SK-N-SH treated with all-trans-retinoic acid at 6 μM for 48 hours (cell line): ENCODE measurements at regions not wholly inside any gene's neighbourhood (a gene's known extent, or its start where the extent isn't known, plus 50 kb on each side); places are given as distances from the start of the nearest gene placed in this dataset.

Experiments used
- ATAC-seq: fragments of 200-7000 bp; cut with Tn5 transposase; 3 replicates; pipeline ENCODE4 v1.9.1; 2020; ENCODE audit warnings: mild to moderate bottlenecking, moderate library complexity
- ARNTL ChIP-seq: fragments of 450-650 bp; formaldehyde crosslinking; IDR thresholded peaks from 2 replicates; pipeline ENCODE4 v1.5.0; 2020; ENCODE audit warnings: low read depth, mild to moderate bottlenecking, moderate library complexity, borderline replicate concordance
- BACH2 ChIP-seq: fragments of 250-450 bp; sonication (Bioruptor Pico); IDR thresholded peaks from 2 replicates; pipeline ENCODE4 v1.9.0; 2021; ENCODE audit warnings: mild to moderate bottlenecking, borderline replicate concordance
- CSDC2 ChIP-seq: fragments of 250-450 bp; sonication (Bioruptor Pico); IDR thresholded peaks from 2 replicates; pipeline ENCODE4 v1.5.0; 2020; ENCODE audit warnings: mild to moderate bottlenecking, moderate library complexity
- CSRNP3 ChIP-seq: fragments of 250-450 bp; sonication (Bioruptor Pico); IDR thresholded peaks from 2 replicates; pipeline ENCODE4 v1.5.1; 2021; ENCODE audit warnings: mild to moderate bottlenecking, moderate library complexity
- ESRRG ChIP-seq: fragments of 250-450 bp; sonication (Bioruptor Pico); IDR thresholded peaks from 2 replicates; pipeline ENCODE4 v1.6.1; 2021; ENCODE audit warnings: mild to moderate bottlenecking
- GLIS3 ChIP-seq: fragments of 250-450 bp; sonication (Bioruptor Pico); IDR thresholded peaks from 2 replicates; pipeline ENCODE4 v1.5.0; 2020; ENCODE audit warnings: mild to moderate bottlenecking, moderate library complexity
- ISL1 ChIP-seq: fragments of 250-450 bp; sonication (Bioruptor Pico); IDR thresholded peaks from 2 replicates; pipeline ENCODE4 v2.1.2; 2022; ENCODE audit warnings: mild to moderate bottlenecking, moderate library complexity
- OSR1 ChIP-seq: fragments of 250-450 bp; sonication (Bioruptor Pico); IDR thresholded peaks from 2 replicates; pipeline ENCODE4 v1.8.0; 2022; ENCODE audit warnings: moderate library complexity, mild to moderate bottlenecking, inconsistent platforms
- PPARA ChIP-seq: fragments of 250-450 bp; sonication (Bioruptor Pico); IDR thresholded peaks from 2 replicates; pipeline ENCODE4 v1.5.0; 2020; ENCODE audit warnings: mild to moderate bottlenecking, borderline replicate concordance
- RARB ChIP-seq: fragments of 250-450 bp; sonication (Bioruptor Pico); IDR thresholded peaks from 2 replicates; pipeline ENCODE4 v1.8.0; 2021; ENCODE audit warnings: mild to moderate bottlenecking, moderate library complexity
- SNAI2 ChIP-seq: fragments of 250-450 bp; sonication (Bioruptor Pico); IDR thresholded peaks from 2 replicates; pipeline ENCODE4 v1.5.0; 2020; ENCODE audit warnings: mild to moderate bottlenecking, moderate library complexity
- TCF4 ChIP-seq: fragments of 250-450 bp; sonication (Bioruptor Pico); IDR thresholded peaks from 2 replicates; pipeline ENCODE4 v1.8.0; 2021; ENCODE audit warnings: mild to moderate bottlenecking, moderate library complexity, borderline replicate concordance
- TOX ChIP-seq: fragments of 250-450 bp; sonication (Bioruptor Pico); IDR thresholded peaks from 2 replicates; pipeline ENCODE4 v1.8.0; 2021; ENCODE audit warnings: mild to moderate bottlenecking, moderate library complexity, borderline replicate concordance
- ZFP3 ChIP-seq: fragments of 250-450 bp; sonication (Bioruptor Pico); IDR thresholded peaks from 2 replicates; pipeline ENCODE4 v1.5.0; 2020; ENCODE audit warnings: mild to moderate bottlenecking, moderate library complexity
- ZFP30 ChIP-seq: fragments of 450-650 bp; formaldehyde crosslinking; IDR thresholded peaks from 2 replicates; pipeline ENCODE4 v1.5.0; 2022; ENCODE audit warnings: mild to moderate bottlenecking, moderate library complexity
- ZNF565 ChIP-seq: fragments of 450-650 bp; formaldehyde crosslinking; conservative IDR thresholded peaks from 2 replicates; pipeline ENCODE4 v1.5.0; 2020; ENCODE audit warnings: low read depth, mild to moderate bottlenecking, moderate library complexity
- ZNF70 ChIP-seq: fragments of 450-650 bp; formaldehyde crosslinking; IDR thresholded peaks from 2 replicates; pipeline ENCODE4 v1.5.0; 2020; ENCODE audit warnings: mild to moderate bottlenecking, moderate library complexity
- ZNF8 ChIP-seq: fragments of 450-650 bp; formaldehyde crosslinking; IDR thresholded peaks from 2 replicates; pipeline ENCODE4 v1.5.0; 2020; ENCODE audit warnings: mild to moderate bottlenecking, moderate library complexity
- TF ChIP-seq, protein P1 (sequence below): fragments of 250-450 bp; sonication (Bioruptor Pico); IDR thresholded peaks from 2 replicates; pipeline ENCODE4 v1.5.0; 2020; ENCODE audit warnings: mild to moderate bottlenecking, moderate library complexity

- no peak for TF ChIP-seq PPARA (CRISPR knock-in tag)
Observed at GRCh38 chr13:105368781-105369180, 1166.7 kb downstream of the EFNB2 start (continued).

DNA sequence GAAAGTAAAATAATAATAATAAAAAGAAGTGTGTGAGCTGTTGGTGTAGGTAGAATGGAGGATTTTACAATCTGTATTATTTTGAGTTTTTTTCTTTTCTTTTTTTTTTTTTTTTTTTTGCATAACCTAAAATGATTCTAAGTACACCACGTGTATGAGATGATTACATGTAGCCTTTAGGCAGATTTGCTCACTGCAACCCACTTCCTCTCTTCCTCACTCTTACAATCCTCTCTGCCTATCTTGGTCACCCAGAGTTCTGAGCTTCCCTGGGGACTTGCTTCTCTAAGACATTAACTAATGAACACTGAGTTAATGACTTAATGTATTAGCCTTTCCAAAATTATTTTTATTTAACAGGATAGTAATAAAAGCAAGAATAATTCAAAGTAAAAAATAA is 1169.6 kb downstream of the EFNB2 start:
- no peak for TF ChIP-seq CSDC2 (CRISPR knock-in tag)
- TF ChIP-seq ISL1 = no peak
- no peak for TF ChIP-seq OSR1 (CRISPR knock-in tag)
- TF ChIP-seq BACH2 = no peak
- TF ChIP-seq ESRRG (CRISPR knock-in tag) = no peak
- TF ChIP-seq, all 23 proteins: peak for 0
- ATAC-seq = no peak

DNA sequence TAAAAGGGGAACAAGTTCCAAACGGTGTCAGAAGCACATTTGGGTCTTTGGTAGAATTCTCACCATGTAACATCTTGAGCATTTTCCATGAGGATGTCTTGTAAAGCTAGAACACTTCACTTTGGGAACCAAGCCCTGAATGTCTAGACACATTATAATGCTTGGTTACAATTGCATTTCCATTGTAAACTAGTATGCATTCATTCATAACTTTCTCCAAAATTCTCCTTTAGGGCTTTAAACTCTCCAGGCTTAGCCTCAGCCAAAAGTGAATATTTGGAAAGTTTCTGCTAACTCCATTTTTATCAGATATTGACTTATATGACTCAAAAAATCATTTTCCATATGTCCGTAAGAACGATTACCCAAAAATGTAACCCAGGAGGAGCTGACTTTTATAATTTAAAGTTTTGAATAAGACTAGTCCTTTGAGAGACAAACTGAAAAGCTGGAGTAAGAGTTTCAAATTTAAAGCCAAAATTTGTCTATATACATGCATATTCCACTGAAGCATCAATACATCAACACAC is 1170.4 kb downstream of the EFNB2 start:
- TF ChIP-seq PPARA (CRISPR knock-in tag) (no peak), TOX (CRISPR knock-in tag) (no peak), ZNF565 (CRISPR knock-in tag) (no peak), OSR1 (CRISPR knock-in tag) (no peak), SNAI2 (CRISPR knock-in tag) (no peak), ARNTL (CRISPR knock-in tag) (no peak), ZFP3 (CRISPR knock-in tag) (no peak), ZNF70 (CRISPR knock-in tag) (no peak), ISL1 (no peak), GLIS3 (CRISPR knock-in tag) (no peak), ESRRG (CRISPR knock-in tag) (no peak), ZNF8 (no peak), CSDC2 (CRISPR knock-in tag) (no peak), TCF4 (no peak), RARB (CRISPR knock-in tag) (no peak), ZFP30 (no peak), CSRNP3 (no peak)
- TF ChIP-seq, protein P1, sequence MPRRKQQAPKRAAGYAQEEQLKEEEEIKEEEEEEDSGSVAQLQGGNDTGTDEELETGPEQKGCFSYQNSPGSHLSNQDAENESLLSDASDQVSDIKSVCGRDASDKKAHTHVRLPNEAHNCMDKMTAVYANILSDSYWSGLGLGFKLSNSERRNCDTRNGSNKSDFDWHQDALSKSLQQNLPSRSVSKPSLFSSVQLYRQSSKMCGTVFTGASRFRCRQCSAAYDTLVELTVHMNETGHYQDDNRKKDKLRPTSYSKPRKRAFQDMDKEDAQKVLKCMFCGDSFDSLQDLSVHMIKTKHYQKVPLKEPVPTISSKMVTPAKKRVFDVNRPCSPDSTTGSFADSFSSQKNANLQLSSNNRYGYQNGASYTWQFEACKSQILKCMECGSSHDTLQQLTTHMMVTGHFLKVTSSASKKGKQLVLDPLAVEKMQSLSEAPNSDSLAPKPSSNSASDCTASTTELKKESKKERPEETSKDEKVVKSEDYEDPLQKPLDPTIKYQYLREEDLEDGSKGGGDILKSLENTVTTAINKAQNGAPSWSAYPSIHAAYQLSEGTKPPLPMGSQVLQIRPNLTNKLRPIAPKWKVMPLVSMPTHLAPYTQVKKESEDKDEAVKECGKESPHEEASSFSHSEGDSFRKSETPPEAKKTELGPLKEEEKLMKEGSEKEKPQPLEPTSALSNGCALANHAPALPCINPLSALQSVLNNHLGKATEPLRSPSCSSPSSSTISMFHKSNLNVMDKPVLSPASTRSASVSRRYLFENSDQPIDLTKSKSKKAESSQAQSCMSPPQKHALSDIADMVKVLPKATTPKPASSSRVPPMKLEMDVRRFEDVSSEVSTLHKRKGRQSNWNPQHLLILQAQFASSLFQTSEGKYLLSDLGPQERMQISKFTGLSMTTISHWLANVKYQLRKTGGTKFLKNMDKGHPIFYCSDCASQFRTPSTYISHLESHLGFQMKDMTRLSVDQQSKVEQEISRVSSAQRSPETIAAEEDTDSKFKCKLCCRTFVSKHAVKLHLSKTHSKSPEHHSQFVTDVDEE (CRISPR knock-in tag) = no peak
- no peak for ATAC-seq

GRCh38 chr13:105364191-105364590 is 1171.3 kb downstream of the EFNB2 start:
- no peak for ATAC-seq

GRCh38 chr13:105363261-105364190 is 1171.9 kb downstream of the EFNB2 start:
- no peak; the same call in 2 of the 3 replicates for ATAC-seq
- TF ChIP-seq, protein P1 (CRISPR knock-in tag) = peak; percentile 17; the same call in 1 of the 2 replicates
- no peak for TF ChIP-seq SNAI2 (CRISPR knock-in tag)
- TF ChIP-seq ISL1 = 0 out of 2 replicates have a peak, but pooled peaks have one; percentile 9
- TF ChIP-seq ESRRG (CRISPR knock-in tag) = no peak
- no peak for TF ChIP-seq CSDC2 (CRISPR knock-in tag)
- no peak for TF ChIP-seq OSR1 (CRISPR knock-in tag)

More at GRCh38 chr13:105364191-105364590, 1171.3 kb downstream of the EFNB2 start:
- TF ChIP-seq ISL1 = 0 out of 2 replicates have a peak, but pooled peaks have one; percentile 2
- TF ChIP-seq CSDC2 (CRISPR knock-in tag) = no peak
